Hepatocyte (in vitro differentiated cells): ENCODE measurements at regions not wholly inside any gene's neighbourhood (a gene's known extent, or its start where the extent isn't known, plus 50 kb on each side); places are given as distances from the start of the nearest gene placed in this dataset.

ENCODE experiments used
- CTCF ChIP-seq: fragments of 200-600 bp; sonication (generic); IDR thresholded peaks from 2 replicates; pipeline ENCODE4 v1.5.1; 2016; ENCODE audit warnings: antibody characterized with exemption, mild to moderate bottlenecking; ENCODE audit not compliant: poor library complexity
- EZH2 ChIP-seq: fragments of 200-600 bp; sonication (generic); IDR thresholded peaks from 2 replicates; pipeline ENCODE4 v1.6.1; 2016; ENCODE audit warnings: antibody characterized with exemption, mild to moderate bottlenecking, borderline replicate concordance

GRCh38 chr3:198109883-198110282, 149.9 kb downstream of the LMLN start:
- no peak for TF ChIP-seq CTCF
- no peak for TF ChIP-seq EZH2
